GM18517 (cell line): ENCODE measurements at regions not wholly inside any gene's neighbourhood (a gene's known extent, or its start where the extent isn't known, plus 50 kb on each side); places are given as distances from the start of the nearest gene placed in this dataset.
"Not testable (repeated sequence)": the region's sequence is repeated elsewhere in the genome, so short reads cannot be mapped to it uniquely, and the experiment has no call there.

Source experiments
- ATAC-seq: cut with Tn5 transposase; IDR thresholded peaks from one replicate; pipeline ENCODE4 v1.9.1; 2021; ENCODE audit warnings: mild to moderate bottlenecking, moderate library complexity; ENCODE audit not compliant: unreplicated experiment

- ATAC-seq, result no peak
Observed at GRCh38 chr4:179352221-179352620, 1910.0 kb upstream of the AGA start.

GRCh38 chr4:179353786-179354185 is 1911.5 kb upstream of the AGA start:
- ATAC-seq, result no peak

DNA sequence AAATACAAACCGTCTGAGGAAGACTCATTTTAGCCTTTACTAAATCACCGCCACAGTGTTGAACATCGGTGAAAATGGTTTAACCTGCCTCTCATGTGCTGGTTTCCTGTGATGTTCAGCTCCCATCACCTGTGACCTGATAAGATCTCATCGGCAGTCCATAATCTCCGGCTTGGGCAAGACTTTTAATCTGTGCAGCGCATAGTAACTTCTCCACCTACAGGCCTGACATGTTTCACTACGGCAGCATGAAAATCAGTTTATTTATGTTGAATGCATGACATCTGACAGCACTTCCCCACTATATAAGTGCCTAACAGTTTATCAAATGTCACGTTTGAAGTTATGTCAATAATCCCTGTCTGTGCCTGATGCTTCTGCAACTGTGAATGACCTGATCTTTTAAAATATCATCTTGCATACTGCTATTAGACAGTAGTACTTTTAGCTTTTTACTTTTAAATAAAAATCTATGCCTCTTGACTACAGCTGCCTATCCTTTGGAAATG is 1919.8 kb upstream of the AGA start:
- no peak for ATAC-seq

DNA sequence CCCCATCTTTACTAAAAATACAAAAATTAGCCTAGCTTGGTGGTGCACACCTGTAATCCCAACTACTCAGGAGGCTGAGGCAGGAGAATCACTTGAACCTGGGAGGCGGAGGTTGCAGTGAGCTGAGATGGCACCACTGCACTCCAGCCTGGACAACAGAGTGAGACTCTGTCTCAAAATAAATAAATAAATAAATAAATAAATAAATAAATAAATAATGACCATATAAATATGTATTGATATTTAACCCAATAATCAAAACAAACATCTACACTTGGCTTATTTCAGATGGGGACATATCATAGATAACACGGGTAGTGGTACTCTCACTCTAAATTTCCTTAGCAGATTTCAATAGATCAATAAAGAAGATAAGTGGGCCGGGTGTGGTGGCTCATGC is 1923.7 kb upstream of the AGA start:
- not testable (repeated sequence) for ATAC-seq

GRCh38 chr4:179372242-179372641 is 1930.0 kb upstream of the AGA start:
- ATAC-seq, result no peak

DNA sequence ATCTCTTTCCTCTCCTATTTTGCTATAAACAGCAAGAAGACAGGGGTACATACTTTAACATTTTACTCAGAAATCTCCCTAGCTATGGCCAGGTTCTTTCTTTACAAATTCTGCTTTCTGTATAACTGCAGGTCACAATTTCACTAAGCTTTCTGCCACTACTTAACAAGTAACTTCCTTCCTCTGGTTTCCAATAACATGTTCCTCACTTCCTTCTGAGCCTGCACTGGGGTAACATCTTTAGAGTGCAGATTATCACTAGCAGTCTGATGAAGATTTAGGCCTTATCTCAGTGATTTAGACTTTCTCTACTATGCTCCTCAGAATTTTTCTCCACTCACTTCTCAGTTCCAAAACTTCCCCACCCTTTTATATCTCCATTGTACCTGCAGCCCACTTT is 1930.5 kb upstream of the AGA start:
- ATAC-seq, result no peak

DNA sequence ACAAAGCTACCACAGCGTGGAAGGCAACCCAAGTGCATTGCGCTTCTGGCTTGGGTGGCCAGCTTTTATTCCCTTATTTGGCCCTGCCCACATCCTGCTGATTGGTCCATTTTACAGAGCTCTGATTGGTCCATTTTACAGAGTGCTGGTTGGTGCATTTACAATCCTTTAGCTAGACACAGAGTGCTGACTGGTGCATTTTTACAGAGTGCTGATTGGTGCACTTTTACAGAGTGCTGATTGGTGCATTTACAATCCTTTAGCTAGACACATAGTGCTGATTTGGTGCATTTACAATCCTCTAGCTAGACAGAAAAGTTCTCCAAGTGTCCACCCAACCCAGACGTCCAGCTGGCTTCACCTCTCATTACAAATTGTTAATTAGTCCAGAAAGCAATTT is 1936.6 kb upstream of the AGA start:
- ATAC-seq, result not testable (repeated sequence)

DNA sequence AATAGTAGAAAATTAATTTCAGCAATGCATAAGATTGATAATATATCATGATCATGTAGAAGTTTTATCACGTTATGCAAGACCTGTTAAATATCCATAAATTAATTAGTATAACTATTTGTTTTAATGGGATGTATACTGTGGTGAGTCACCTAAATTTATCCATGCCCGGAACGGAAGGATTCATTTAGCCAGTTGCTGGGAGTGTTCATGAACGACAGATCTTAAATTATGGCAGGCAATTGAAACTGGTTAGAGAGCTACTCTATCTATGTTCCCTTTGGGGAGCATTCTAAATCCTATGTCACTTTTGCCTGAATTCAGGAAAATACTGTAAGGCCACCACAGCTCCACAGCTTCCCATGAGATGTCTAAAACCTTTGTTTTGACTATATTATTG is 1950.5 kb upstream of the AGA start:
- no peak for ATAC-seq

- ATAC-seq, result no peak
Observed at GRCh38 chr4:179398414-179398813, 1956.2 kb upstream of the AGA start.

DNA sequence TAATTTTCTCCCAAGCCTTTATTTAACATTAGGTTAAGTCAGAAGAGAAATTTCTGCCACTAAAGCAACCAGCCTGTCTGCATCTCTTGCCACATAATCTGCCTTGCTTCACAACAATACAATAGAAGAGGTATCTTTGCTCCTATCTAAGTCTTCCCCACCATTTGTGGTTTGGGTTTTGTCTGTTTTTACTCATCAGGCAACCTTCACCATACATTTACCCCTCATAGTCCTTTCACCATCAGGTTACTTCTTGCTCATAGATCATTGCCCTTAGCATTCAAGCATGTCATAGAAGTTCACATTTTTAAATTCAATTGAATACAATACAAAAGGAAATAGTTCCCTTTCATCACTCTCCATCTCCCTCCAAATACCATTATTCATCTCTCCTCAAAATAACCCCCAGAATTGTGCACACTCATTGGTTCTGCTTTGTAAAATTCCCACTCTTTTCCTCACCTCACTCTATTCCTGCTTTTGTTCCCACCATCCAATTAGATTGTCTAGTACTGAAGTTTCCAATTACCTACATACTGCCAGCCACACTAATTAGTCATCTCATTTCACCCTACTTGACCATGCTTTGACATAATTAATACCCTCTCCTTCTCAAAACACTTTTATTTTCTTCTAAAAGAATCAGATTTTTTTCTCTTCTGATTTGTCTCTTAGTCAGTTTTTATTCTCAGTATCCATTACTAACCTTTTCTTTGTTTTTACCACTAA is 1957.0 kb upstream of the AGA start:
- ATAC-seq, result no peak

DNA sequence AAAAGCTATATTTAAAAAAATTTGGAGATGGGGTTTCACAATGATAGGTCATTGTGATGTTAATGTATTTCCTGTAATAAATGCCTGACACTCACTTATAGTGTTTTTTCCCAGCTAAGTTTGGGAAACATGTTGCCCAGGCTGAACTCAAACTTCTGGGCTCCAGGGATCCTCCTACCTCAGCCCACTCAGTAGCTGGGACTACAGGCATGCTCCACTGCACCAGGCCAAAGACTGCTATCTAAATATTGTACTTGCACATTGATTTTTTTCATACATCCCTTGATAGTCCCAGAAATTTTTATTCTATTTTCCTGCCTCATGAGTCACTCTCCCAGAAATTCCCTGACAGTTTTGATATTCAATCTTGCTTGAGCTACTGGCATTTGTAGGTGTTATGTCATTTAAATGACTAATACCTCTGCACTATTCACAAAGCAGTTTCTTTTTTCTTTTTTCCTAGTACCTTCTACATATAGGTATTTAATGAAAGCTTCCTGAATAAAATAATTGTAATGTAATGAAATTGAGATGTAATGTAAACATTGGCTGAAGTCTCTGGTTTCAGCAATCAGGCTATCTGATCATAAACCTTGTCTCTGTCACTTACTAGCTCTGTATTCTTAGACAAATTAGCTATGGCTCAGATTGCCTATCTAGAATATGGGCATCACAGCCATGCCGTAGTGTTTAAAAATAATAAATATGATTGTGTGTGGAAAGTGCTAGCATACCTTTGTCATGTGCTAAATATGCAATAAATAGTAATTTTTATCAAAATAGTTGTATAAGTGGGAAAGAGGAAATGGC is 1973.0 kb upstream of the AGA start:
- no peak for ATAC-seq

GRCh38 chr4:179415847-179416223 is 1973.6 kb upstream of the AGA start:
- ATAC-seq, result no peak

DNA sequence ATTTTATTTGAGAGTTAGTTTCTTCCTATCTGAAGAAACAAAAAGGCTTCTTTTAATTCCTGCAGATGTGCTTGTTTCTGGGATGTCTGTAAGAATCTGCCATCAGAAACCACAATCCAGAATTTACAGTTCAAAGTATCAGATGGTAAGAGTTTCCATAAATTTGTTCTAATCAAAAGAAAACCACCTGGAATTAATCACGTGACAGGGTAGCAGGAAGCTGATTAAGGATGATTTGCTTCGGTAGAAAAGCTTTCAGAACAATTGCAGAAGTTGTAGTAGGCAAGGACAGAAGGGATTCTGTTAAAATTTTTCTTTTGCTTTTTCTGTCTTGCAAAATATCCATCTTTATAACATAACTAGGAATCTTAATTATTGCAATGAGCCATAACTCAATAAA is 1975.1 kb upstream of the AGA start:
- no peak for ATAC-seq

DNA sequence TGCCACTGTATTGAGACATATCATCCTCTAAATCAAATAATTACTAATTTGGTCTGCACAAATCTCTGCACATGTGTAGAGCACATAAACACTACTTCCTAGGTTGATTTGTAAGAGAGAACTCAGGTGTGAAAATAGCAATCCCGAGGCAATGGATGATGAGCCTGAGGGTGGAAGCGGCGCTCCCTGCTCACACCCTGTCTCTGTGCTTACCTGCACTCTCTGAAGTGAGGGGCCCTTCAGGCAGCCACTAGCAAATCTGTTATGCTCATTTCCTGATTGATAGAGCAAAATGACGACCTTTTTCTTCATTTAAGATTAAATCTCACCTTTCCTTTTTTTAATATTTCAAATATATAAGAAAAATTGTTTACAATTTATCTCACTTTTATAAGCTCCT is 1995.7 kb upstream of the AGA start:
- no peak for ATAC-seq

DNA sequence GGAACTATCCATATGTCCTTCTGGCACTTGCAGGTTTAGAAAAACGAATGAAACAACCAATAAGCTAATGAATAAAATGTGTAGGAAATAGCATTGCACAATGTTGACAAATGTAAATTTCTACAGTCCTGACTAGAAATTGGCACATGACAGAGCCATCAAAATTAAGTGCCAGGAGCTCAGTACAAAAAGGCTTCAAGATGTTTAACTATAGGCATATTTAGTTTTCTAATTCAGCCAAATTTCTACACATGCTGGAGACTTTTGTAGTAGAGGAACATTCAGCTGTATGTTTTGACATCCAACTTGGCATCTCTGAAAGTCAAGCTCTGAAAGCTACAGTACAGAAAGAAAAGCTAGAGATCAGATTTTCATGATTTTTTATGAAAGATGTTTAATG is 1999.4 kb upstream of the AGA start:
- no peak for ATAC-seq

DNA sequence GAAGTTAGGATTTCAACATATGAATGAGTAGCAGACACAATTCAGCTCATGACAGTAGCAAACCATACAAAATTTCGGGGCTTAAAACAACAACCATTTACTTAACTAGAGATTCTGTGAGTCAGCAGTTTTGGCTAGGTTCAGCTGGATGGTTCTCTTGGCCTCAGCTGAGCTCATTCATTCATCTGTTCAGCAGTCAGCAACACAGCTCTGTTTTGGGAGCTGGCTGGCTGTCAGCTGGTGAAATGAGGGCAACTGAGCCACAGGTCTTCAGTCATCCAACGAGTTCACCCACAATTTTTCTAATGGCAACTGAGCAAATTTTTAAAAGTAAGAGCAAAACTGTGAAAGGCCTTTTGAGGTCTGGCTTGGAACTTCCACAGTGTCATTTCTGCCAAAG is 2005.1 kb upstream of the AGA start:
- ATAC-seq, result no peak

DNA sequence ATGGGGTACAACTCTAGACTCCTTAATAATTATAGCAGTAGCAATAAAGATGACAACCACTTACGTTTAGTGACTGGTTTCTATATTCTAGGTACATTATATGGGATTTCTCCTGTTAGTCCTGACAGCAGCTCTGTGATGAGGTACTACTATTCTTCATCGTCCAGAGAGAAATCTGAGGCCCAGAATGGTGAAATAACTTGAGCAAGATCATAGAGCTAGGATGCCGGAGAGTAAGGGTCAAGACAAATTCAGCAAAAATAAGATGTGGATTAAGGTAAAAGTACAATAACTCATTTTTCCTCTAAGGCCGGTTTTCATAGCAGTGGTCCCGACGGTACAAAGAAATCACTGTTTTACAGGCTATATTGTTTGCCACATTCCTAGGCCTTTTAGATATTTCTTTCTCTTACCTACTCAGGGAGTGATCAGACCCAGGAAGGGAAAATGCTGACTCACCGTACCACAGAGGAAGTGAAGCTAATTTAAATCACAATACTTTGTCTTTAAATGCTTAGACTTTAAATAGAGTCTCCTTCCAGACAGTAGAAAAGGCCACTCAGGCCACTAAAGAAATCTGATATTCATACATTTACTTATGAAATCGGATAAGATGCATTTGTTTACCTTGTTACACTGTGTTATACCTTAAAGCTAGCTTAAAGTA is 2023.0 kb upstream of the AGA start:
- ATAC-seq, result no peak

DNA sequence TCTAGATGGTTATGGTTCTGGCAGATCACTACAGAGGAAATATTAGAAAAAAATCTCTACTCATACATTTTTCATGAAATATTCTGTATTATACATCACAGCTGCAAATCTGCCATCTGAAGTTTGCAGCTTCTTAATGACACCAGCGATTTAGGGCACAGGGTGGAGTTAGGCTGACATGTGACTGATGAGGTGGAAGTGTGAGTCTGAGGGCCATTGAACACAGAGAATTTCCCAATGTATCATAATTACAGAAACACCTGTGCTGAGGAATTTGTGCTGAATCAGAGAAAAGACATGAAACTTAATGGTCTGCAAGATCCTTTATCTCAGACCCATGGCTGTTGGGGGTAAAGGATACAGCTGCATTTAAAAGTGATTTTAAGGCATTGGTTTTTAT is 2025.6 kb upstream of the AGA start:
- no peak for ATAC-seq

DNA sequence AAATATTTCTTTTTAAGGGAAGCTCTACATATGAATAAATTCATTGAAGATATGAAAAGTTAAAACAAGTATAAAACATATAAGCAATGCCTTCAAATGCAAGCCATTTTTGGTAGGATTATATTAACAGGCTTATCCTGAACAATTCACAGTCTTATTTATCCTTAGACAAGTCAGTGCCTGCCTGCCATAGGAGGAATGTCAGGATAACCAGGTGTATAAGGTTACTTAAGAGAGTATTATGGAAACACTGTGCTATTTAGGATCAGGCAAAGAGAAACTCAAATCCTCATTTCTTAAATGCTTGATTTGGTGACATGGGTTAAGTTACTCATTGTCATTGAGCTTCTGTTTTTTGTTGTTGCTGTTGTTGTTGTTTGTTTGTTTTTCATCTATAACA is 2029.9 kb upstream of the AGA start:
- no peak for ATAC-seq

DNA sequence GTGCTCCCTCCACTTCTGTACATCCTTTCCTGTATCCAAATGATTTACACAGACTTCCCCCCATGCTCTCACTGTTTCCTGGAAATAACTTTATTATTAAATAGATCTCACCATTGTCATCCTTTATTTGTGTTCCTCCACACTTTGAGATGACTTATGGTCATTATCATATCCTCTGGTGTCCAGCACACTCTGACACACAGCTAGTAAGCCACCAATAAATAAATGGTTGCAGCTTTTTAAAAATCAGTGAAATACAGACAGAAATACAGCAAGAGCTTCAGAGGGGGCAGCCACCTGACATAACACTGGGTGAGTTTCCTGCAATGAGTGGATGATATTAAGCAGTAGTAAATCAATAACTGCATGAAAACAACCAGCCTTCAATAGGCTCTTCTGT is 2036.4 kb upstream of the AGA start:
- no peak for ATAC-seq

GRCh38 chr4:179485781-179486180 is 2043.5 kb upstream of the AGA start:
- ATAC-seq, result no peak
